ENCODE measurements at regions not wholly inside any gene's neighbourhood (a gene's known extent, or its start where the extent isn't known, plus 50 kb on each side); places are given as distances from the start of the nearest gene placed in this dataset.
"Not testable (repeated sequence)": the region's sequence is repeated elsewhere in the genome, so short reads cannot be mapped to it uniquely, and the experiment has no call there.

DNA sequence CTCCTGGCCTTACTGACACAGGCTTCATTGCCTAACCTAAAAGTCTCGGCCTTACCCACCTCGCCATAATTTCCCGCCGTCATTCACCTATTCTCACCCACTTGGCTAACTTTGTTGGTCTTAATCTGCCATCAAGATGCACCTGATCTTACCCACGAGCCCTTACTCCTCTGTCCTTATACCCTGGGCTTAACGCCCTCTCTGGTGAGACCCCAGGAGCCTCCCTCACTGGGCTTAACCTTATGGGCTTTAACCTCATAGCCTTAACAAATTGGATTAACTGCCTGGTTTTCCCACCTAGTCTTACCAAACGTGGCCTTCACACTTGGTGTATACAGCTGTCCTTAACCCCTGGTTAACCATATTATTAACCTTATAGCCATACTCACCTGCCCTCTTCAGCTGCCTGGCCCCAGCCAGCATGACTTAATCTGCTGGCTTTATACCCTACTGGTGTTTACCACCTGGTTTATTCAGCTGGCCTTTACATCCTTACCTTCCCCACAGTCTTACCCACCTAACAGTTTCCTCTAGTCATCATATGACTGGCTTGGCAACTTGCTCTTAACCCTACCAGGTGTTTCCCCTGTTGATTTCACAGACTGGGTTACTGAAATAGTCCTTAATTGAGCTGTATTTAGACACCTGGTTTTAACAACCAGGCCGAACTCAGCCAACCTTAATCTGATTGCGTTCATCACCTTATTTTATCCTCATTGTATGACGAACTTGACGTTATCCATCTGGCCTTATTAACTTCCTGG is 132.0 kb upstream of the ZSWIM2 start:
- DNase-seq, result no peak

DNA sequence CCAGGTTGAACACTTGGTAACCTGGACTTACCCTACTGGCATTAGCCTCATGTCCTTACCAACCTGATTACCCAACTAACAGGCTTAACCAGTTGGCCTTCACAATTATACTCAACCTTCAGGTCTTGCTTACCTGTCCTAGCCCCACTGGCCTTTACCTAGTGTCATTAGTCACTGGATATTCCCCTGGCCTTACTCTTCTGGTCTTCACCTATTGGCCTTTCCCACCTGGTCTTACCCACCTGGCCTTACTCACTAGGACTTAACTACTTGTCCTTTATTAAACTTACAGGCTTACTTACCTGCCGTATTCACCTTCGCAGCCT is 131.1 kb upstream of the ZSWIM2 start:
- DNase-seq, result no peak

DNA sequence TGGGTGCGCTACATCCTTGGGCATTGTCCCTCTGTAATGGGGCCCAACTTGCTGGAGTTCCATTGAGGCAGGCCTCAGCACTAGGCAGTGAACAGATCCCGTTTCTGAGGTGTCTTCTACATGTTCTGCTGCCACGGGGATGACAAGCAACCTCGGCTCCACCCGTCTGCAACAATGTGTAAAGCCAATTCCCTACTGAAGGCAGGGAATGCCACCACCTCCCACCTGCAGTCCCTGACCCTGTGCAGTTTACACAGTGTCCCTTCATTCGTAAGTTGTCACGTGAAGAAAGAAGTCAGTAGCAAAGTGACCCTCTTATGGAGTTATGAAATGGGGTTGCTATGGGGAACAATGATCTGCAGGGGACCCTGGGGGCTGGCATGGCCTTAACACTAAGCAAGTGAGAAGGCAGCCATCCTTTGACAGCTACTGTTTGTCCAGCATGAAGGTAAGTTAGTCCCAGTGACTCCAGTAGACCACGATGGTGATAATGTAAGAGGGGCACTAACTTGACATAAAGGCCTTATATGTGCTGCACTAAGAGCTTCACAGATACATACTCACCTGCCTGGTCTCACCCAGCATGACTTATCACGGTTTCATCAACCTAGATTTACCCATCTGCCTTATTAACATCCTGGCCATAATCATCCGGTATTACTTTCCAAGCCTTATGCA is 130.6 kb upstream of the ZSWIM2 start:
- no peak for DNase-seq

DNA sequence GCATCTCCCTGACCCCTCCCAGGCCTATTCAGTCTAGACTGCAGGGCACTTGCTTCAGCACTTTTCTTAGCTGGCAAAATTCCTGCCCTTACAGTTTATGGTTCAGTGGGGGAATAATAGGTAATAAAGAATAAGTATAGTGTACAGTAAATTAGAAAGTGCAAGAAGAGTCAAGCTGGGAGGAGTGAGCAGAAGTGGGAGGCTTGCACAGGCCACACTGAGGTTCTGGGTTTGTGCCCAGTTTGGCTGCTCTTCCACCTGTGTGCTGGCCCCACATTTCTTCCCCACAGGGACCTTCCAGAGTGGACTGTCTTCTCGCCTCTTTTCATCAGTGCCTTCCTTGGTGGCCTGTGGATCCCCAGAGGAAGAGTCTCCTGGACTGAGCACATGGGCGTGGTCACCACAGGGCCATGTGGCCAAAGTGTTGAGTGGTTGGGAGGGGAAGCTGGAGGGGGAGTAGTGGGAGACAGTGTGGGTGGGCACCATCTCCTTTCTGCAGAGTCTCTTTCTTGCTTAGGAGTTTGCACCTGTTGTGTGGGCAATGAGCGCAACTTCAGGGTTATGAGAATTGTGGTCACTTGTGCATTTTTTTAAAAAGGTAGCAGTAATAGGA is 128.6 kb upstream of the ZSWIM2 start:
- no peak for DNase-seq

DNA sequence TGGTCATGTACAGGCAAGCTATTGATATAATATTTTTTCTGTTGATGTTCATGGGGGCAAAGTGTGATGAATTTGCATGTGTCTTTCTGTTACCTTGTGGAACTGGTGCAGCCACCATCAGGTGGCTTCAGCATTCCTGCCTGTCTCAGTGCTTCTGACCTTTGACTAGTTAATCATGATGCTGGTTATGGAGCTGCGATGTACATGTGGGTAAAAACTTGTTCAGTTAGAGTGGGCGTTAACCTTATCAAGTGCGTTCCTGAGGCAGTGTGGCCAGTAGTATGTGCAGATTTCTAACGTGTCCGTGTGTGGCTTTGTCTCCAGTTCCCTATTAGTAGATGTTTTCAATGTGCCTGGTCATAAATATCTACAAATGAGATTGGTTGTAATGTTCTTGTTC is 127.4 kb upstream of the ZSWIM2 start:
- DNase-seq, result no peak

DNA sequence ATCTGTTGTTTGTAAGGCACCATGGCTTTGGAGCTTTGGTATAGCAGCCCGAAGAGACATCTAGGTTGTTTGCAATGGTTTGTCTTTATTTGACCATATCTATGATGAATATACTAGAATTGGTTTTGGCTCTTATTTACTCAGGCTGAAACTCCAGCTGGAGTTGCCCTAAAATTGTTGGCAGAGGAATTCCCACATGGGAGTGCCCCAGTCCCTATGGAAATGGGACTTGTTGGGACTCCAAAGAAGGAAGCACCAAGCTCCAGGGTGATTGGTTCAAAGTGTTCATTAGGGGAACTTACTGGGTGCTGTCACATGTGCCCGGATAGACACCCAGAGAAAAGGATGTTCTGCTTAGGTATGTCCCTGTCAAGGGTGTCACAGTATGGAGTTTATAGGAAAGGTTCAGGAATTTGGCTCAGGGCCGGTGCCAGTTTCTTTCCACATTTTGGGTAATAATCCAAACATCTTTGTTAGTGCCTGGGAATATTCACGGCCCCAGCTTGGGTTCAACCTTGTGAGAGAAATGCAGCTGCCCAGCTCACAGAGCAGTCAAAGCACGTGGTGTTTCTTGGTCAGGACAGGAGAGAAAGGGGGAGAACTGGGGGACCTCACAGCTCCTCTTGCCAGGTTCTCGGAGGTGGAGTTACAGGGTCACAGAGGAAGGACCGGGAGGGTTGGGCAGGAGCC is 123.5 kb upstream of the ZSWIM2 start:
- no peak for DNase-seq

DNA sequence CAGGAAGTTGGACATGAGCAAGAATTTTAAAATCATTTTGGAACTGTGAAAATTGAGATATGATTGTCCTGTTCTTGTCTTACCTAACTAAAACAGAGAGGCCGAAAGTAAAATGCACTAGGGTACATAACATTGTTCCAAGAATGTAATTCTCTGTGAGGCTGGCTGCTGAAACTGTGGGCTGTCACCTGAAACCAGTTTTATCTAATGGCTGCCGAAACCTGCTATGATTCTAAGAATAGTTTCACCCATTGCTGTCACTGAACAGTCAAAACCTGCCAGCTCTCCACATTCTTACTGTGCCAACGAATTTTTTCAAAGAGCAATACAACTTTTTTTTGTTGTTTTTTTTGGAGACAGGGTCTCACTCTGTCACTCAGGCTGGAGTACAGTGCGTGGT is 119.3 kb upstream of the ZSWIM2 start:
- no peak for DNase-seq

DNA sequence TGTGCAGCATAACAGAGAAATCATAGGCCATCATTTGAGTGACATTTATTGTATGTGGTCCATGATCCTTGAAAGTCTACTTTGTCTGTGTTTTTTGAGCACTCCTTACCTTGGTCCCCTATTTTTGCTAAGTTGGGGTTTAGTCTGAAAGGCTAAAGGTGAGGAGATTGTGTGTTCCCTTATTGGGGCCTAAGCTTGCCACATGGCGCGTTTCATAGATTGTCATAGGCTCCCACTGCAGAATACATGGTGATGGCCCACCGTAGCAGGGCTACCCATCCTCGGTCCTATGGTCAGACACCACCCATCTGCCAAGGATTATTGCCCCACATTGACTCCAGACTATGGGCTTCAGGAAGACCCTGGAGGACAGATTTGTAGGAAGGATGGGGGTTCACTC is 117.0 kb upstream of the ZSWIM2 start:
- DNase-seq, result no peak

DNA sequence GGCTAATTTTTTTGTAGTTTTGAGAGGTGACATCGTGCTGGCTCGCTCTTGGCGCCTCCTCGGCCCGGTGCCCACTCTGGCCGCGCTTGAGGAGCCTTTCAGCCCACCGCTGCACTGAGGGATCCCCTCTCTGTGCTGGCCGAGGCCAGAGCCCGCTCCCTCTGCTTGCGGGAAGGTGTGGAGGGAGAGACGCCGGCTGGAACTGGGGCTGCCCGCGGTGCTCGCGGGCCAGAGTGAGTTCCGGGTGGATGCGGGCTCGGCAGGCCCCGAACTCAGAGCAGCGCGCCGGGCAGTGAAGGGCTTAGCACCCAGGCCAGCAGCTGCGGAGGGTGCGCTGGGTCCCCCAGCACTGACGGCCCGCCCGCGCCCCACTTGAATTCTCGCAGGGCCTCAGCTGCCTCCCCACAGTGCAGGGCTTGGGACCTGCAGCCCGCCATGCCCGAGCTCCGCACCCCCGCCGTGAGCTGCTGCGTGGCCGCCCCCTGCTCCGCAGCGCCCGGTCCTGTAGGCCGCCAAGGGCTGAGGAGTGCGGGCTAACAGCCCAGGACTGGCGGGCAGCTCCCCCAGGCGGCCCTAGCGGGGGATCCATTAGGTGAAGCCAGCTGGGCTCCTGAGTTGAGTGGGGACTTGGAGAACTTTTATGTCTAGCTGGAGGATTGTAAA is 113.2 kb upstream of the ZSWIM2 start:
- DNase-seq, result no peak

DNA sequence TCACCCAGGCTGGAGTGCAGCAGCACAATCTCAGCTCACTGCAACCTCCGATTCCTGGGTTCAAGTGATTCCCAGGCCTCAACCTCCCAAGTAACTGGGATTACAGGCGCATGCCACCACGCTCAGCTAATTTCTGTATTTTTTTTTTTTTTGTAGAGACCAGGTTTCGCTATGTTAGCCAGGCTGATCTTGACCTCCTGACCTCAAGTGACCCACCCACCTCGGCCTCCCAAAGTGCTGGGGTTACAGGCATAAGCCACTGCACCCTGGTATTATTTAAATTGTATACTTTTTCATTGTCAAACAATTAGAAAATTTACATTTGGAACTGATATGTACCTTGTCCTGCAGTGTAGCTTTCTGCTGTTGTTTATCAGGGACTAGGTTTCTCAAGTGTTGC is 111.3 kb upstream of the ZSWIM2 start:
- DNase-seq, result not testable (repeated sequence)

DNA sequence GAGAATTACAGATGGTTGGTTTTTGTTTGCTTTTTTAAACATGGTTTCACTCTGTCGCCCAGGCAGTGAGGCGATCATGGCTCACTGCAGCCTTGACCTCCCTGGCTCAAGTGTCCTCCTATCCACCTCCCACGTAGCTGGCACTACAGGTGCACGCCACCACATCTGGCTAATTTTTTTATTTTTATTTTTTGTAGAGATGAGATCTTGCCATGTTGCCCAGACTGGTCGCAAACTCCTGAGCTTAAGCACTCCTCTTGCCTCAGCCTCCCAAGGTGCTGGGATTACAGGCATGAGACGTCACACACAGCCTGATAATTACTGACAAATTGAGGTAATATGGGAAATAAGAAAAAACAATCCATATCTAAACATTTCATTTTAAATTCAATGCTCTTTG is 110.5 kb upstream of the ZSWIM2 start:
- DNase-seq, result no peak

DNA sequence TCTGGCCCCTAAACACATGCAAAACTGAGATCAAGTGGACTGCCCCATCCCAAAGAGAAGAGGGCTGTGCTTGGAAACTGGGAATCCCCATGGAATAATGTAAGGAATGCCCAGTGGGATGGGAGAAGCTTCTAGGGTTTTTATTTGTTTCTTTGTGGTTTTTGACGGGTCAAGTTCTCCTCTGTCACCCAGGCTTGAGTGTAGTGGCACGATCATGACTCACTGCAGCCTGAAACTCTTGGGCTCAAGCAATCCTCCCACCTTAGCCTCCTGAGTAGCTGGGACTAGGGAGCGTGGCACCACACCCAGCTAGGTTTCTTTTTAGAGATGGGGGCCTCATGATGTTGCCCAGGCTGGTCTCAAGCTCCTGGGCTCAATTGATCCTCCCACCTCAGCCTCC is 101.7 kb upstream of the ZSWIM2 start:
- peak; percentile 79 for DNase-seq

DNA sequence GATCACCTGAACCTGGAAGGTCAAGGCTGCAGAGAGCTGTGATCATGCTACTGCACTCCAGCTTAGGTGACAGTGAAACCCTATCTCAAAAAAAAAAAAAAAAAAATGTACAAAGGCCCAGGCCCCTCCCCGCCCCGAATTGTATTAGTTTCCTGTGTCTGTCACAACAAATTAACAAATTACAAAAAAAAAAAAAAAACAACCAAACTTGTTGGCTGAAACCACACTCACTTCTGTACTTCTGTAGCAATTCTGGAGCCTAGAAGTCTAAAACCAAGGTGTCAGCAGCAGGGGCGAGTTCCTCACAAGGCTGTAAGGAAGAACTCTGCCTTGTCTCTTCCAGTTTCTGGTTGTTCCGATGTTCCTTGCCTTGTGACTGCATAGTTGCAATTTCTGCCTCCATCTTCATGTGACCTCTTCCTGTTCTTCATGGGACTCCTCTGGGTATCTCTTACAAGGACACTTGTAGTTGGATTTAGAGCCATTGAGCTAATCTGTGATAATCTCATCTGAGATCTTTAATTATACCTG is 100.8 kb upstream of the ZSWIM2 start:
- DNase-seq, result no peak

DNA sequence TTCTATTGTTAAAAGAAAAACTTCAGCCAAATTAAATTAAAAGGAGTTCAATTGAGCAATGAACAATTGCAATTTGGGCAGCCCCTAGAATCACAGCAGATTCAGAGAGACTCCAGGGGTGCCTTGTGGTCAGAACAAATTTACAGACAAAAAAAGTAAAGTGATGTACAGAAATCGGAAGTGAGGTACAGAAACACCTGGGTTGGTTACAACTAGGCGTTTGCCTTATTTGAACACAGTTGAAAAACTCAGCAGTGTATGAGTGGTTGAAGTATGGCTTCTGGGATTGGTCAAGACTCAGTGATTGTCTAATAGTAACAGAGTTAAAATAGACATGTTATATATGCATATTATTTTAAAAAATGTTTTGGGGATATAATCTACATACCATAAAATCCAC is 98.5 kb upstream of the ZSWIM2 start:
- no peak for DNase-seq

DNA sequence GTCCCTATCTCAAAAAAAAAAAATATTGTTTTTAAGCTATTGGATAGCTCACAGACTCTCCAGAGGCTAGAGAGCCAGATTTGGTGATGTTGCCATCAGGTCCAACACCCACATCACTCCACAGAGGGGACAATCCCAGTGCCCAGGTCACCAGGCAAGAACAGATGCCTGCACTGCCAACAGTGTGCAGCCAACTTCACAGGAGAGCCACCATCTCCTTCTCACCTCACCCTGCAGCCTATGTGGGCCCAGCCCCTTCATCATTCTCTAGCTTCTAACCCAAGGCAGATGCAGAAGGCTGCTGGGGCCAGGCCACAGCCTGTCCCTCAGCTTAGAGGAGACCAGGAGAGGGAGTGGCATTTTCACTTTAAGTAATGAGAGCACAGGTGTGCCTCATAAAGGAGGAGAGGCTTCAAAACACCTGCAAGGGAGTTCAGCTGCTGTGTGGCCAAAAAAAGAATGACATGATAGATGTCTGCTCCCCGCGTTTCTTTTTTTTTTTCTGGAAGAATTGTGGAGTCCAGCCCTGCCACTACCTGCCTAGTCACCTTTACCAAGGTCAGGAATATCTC is 98.0 kb upstream of the ZSWIM2 start:
- no peak for DNase-seq

DNA sequence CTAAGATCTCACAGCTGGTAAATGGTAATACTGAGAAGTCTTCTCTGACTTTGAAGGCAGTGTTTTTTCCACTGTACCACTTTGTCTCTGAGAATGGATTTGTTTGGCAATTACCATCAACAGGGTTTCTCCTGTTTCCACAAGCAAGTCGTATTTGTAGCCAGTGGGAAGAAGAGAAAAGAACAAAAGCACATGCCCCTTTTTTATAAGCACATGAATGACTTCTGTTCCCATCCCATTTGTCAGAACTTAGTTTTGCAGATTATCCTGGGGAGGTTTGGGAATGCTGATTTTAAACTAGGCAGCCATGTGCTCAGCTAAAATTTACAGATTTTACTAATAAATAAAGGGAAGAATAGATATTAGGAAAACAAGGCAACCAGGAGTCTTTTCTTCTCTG is 92.9 kb upstream of the ZSWIM2 start:
- DNase-seq, result no peak

DNA sequence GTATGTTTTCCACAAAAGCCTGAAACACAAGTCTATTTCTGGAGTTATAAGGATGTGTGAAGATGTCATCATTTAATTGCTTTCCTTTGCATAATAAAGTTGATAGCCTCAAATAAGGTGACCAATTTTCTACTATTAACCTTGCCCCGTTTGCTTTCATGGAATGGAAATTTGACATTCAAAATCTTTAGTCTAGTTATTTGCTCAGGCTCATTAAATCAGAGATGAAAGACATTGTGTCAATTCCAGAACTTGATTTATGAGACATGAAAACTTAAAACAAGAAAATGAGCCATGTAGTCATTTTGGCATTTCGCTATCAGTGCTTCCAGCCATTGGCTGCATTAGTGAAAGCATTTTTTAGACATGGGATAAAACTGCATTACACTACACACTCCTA is 91.5 kb upstream of the ZSWIM2 start:
- no peak for DNase-seq

DNA sequence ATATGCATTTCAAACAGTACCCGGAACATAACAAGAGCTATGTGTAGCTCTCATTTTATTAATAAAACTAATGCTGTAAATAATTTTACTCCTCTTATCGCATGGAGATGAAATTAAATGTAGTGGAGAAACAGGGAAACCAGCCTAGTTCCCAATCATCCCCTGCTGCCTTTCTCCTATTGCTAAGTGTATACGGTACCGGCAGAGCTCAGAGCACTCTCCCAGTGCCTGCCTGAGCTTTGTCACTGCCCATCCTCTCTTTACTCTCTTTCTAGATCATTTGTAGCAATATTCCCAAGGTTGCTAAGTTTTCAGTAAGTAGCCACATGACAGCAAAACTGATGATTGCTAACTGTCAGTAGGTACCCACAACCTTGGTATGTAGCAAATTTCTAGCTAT is 85.5 kb upstream of the ZSWIM2 start:
- no peak for DNase-seq

DNA sequence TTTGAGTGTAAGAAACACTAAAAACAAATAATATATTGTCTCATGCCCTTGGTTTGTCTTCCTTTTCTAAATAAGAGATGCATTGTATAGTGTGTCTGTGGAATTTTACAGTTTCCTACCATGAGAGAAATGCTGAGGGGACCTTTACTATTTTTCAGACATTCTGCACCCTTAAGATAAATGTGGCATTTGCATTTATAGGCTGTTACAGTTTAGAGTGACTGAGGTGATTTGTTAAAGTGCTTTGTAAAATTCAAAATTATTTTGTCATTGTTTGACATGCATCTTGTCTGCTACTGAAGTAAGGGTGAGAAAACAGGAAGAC is 78.9 kb upstream of the ZSWIM2 start:
- no peak for DNase-seq

DNA sequence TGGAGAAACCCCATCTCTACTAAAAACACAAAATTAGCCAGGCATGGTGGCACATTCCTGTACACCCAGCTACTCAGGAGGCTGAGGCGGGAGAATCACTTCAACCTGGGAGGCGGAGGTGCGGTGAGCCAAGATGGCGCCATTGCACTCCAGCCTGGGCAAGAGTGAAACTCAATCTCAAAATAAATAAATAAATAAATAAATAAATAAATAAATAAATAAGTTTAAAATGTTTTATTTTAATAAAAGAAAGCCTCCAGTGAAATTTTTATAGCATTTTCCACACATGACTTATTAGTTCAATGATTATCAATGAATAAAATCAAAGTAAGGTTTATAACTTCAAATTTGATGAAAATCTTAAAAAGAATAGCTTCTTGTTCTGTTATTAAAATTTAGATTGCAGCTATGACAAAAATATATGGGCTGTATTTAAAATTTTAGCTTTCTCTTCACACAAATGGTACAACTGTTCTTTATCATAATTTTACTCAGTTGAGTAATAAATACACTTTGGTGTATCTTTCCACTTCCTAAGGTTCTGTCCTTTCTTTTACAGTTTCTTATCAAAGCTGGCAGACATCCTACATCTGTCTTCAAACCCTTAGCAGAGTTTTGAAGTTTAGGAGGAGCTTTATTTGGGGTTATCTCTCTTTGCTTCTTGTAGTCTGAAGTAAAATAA is 78.4 kb upstream of the ZSWIM2 start:
- no peak for DNase-seq

DNA sequence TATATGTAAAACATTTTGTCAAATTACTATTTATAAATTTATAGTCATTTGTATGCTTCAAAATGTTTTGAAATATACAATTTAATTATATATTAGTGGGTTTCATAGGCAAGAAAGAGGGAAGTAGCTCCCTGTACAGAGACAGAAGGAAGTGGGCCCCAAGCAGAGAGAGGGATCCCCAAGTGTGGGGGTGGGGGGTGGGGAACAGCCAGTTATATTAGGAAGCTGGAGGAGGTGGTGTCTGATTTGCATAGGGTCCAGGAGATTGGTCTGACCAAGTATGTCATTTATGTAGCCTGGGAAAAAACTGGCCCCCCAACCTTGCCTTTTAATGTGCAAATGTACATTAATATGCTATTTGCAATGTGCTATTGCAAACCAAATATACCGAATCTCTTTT is 76.5 kb upstream of the ZSWIM2 start:
- DNase-seq, result no peak

DNA sequence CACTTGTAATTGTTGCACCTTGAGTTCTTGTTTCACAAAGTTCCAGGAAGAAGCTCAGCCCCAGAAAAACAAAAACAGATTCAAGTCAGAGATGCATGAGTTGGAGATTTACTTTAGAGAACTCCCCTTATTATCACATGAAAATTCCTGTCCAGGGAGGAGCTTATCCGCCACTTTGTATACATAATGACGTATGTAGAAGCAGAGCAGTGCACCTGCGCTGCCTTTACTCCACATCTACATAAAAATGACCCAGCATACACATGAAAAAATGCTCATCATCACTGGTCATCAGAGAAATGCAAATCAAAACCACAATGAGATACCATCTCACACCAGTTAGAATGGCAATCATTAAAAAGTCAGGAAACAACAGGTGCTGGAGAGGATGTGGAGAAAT is 73.3 kb upstream of the ZSWIM2 start:
- DNase-seq, result not testable (repeated sequence)

Measured in EL (cell line).